CD8-positive, alpha-beta memory T cell (primary cell): ENCODE measurements at regions not wholly inside any gene's neighbourhood (a gene's known extent, or its start where the extent isn't known, plus 50 kb on each side); places are given as distances from the start of the nearest gene placed in this dataset.

Experiments used
- CTCF ChIA-PET: fragments of 350-600 bp; sonication (Branson Sonifier 250); formaldehyde crosslinking; loops from one replicate; lab custom pipeline; 2021; ENCODE audit warnings: antibody characterized with exemption; lab: Charles Lee
- POLR2A ChIA-PET: fragments of 350-600 bp; sonication (Branson Sonifier 250); formaldehyde crosslinking; loops from one replicate; lab custom pipeline; 2021; ENCODE audit warnings: antibody characterized with exemption; lab: Charles Lee
- DNase-seq, 5 donors: peaks; one replicate each; pipeline versions ENCODE4 v3.0.0 to v3.0.0-alpha.2; 2020 to 2022; ENCODE audit warnings: mixed read lengths in 1 of 5
- H3K27ac ChIP-seq: one replicate; pipeline ENCODE4 v1.7.0; 2013; ENCODE audit warnings: low read depth, mild to moderate bottlenecking, low read length, moderate library complexity
- H3K27me3 ChIP-seq: 2 replicates; pipeline ENCODE4 v1.7.0; 2013; ENCODE audit warnings: low read length, mild to moderate bottlenecking; ENCODE audit not compliant: insufficient read depth, poor library complexity, severe bottlenecking
- H3K36me3 ChIP-seq: 2 replicates; pipeline ENCODE4 v1.7.0; 2013; ENCODE audit warnings: mild to moderate bottlenecking, low read length, moderate library complexity; ENCODE audit not compliant: insufficient read depth
- H3K4me1 ChIP-seq: 2 replicates; pipeline ENCODE4 v1.7.0; 2013; ENCODE audit warnings: mild to moderate bottlenecking, low read length, moderate library complexity; ENCODE audit not compliant: insufficient read depth
- H3K4me3 ChIP-seq: 2 replicates; pipeline ENCODE4 v1.7.0; 2013; ENCODE audit warnings: mild to moderate bottlenecking, low read length
- H3K9me3 ChIP-seq: 2 replicates; pipeline ENCODE4 v1.7.0; 2013; ENCODE audit warnings: mild to moderate bottlenecking, low read length
- H3K27ac Mint-ChIP-seq, 8 donors: one replicate each; pipeline ENCODE4 v1.8.0; 2020 to 2021; ENCODE audit warnings: mixed read lengths in 8 of 8, mild to moderate bottlenecking in 6 of 8, inconsistent platforms in 3 of 8, moderate library complexity in 3 of 8
- H3K27me3 Mint-ChIP-seq, 2 donors: one replicate each; pipeline ENCODE4 v1.8.0; 2020 to 2021; ENCODE audit warnings: mixed read lengths in 2 of 2, mild to moderate bottlenecking in 1 of 2, moderate library complexity in 1 of 2
- H3K36me3 Mint-ChIP-seq, 3 donors: one replicate each; pipeline ENCODE4 v1.8.0; 2020 to 2021; ENCODE audit warnings: mixed read lengths in 3 of 3, inconsistent platforms in 1 of 3, mild to moderate bottlenecking in 1 of 3
- H3K4me1 Mint-ChIP-seq, 3 donors: one replicate each; pipeline ENCODE4 v1.8.0; 2020 to 2021; ENCODE audit warnings: mixed read lengths in 3 of 3, inconsistent platforms in 1 of 3, mild to moderate bottlenecking in 1 of 3
- H3K4me3 Mint-ChIP-seq, 7 donors: one replicate each; pipeline ENCODE4 v1.8.0; 2020 to 2021; ENCODE audit warnings: mixed read lengths in 7 of 7, mild to moderate bottlenecking in 6 of 7, moderate library complexity in 4 of 7, inconsistent platforms in 2 of 7
- H3K9me3 Mint-ChIP-seq, 5 donors: one replicate each; pipeline ENCODE4 v1.8.0; 2020 to 2022; ENCODE audit warnings: mixed read lengths in 5 of 5, mild to moderate bottlenecking in 3 of 5, moderate library complexity in 2 of 5, inconsistent platforms in 1 of 5

DNA sequence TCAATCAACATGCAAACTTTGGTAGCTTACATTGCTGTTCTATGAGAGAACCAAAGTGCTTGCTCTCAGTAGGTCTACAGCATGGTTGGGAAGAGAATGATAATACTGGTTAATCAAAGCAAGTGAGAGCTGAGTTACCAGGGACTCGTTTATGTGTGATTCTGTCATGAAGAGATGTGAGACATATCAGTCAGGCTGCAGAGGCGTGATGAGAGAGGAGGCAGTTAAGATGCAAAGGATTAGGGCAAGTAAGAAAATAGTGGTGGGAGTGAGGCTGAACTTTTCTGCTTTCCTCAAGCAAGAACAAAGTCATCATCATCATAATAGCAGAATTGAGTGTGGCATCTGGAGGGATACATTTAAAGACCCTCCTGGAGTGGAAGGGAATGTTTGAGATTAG is 86.5 kb downstream of the RPS12 start:
- no peaks in the 10 kb centered on the region for H3K4me1 Mint-ChIP-seq
- H3K36me3 Mint-ChIP-seq = no peaks in the 10 kb centered on the region
- H3K36me3 ChIP-seq = no peaks in the 10 kb centered on the region
- H3K27me3 Mint-ChIP-seq = peaks cover 3% of the 10 kb centered on the region in 2 donors
- ChIA-PET CTCF (no interaction called here), POLR2A (no interaction called here)
- H3K27ac Mint-ChIP-seq = no peak overlapping the region
- DNase-seq = no peak
- no peaks in the 10 kb centered on the region for H3K9me3 Mint-ChIP-seq
- H3K9me3 ChIP-seq = no peaks in the 10 kb centered on the region
- no peak overlapping the region for H3K4me3 ChIP-seq
- H3K4me1 ChIP-seq = no peaks in the 10 kb centered on the region
- H3K4me3 Mint-ChIP-seq = no peak overlapping the region
- no peaks in the 10 kb centered on the region for H3K27me3 ChIP-seq
- H3K27ac ChIP-seq = no peak overlapping the region

DNA sequence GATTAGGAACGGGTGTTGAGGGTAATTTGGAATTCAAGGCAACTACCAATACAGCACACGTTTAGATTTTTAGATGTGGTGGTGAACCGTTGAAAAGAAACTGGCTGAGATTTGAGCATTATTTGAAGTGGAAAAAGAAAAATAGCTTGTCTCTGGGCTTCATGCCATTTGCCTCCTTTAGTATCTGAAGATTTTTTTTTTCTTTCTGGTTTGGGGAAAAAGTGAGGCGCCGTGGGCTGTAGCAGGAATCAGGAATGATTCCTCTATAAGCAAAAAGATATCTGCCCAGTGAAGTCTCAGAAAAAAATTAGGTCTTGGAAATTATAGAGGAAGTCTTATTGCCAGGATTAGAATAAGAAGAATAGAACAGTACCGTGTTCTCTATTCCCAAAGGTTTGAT is 88.5 kb downstream of the RPS12 start:
- no peak for DNase-seq

DNA sequence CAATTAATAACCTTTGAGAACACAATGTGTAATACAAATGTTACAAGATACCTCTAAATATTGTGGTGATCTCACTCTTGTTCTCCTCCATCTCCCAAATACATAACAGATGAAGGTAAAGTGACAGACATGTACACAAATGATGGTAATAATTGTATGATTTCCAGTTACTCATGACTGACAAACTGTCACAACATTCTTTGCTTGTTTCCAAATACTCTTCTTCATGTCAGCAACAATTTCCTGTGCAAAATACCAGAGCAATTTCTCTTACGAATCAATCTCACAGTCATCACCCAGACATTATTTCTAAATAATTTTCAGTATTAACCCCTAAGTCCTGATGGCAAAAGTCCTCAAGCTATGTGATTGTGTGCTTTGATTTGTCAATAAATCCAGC is 92.9 kb downstream of the RPS12 start:
- no peaks in the 10 kb centered on the region for H3K9me3 Mint-ChIP-seq
- H3K4me3 Mint-ChIP-seq = no peak overlapping the region
- no peaks in the 10 kb centered on the region for H3K4me1 Mint-ChIP-seq
- peaks cover 0 to 10% of the 10 kb centered on the region in 2 donors for H3K27me3 Mint-ChIP-seq
- no peaks in the 10 kb centered on the region for H3K27me3 ChIP-seq
- no peaks in the 10 kb centered on the region for H3K4me1 ChIP-seq
- ChIA-PET POLR2A (no interaction called here), CTCF (no interaction called here)
- DNase-seq = no peak
- H3K9me3 ChIP-seq = no peaks in the 10 kb centered on the region
- H3K36me3 Mint-ChIP-seq = no peaks in the 10 kb centered on the region
- no peak overlapping the region for H3K4me3 ChIP-seq
- H3K36me3 ChIP-seq = no peaks in the 10 kb centered on the region
- no peak overlapping the region for H3K27ac Mint-ChIP-seq
- H3K27ac ChIP-seq = no peak overlapping the region

More for the DNA sequence above, 88.5 kb downstream of the RPS12 start:
- peaks cover 0 to 1% of the 10 kb centered on the region in 2 donors for H3K27me3 Mint-ChIP-seq
- ChIA-PET CTCF (no interaction called here), POLR2A (no interaction called here)
- H3K4me3 Mint-ChIP-seq = no peak overlapping the region
- no peaks in the 10 kb centered on the region for H3K4me1 Mint-ChIP-seq
- H3K27ac Mint-ChIP-seq = no peak overlapping the region
- Histone ChIP-seq H3K36me3 (no peaks in the 10 kb centered on the region), H3K4me1 (no peaks in the 10 kb centered on the region), H3K27me3 (no peaks in the 10 kb centered on the region), H3K9me3 (no peaks in the 10 kb centered on the region), H3K27ac (no peak overlapping the region), H3K4me3 (no peak overlapping the region)
- no peaks in the 10 kb centered on the region for H3K9me3 Mint-ChIP-seq
- no peaks in the 10 kb centered on the region for H3K36me3 Mint-ChIP-seq

DNA sequence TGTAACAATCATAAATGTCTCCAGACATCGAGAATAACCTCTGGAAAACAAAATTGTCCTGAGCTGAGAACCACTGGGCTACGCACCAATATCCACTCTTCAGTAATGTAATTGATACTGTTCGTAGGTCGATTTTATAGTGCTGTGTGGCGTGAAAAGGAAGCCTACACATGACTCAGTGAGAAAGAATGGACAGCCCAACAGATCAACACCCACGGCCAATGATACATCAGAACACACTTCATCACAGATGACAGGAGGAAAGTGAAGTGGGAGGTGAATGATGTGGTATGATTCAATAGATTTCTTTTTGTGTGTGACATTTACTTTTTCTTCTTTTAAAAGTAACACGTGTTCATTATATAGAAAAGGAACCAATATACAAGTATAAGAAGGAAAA is 93.5 kb downstream of the RPS12 start:
- Histone ChIP-seq H3K27ac (no peak overlapping the region), H3K4me3 (no peak overlapping the region), H3K4me1 (no peaks in the 10 kb centered on the region), H3K36me3 (no peaks in the 10 kb centered on the region), H3K27me3 (no peaks in the 10 kb centered on the region), H3K9me3 (no peaks in the 10 kb centered on the region)
- DNase-seq = no peak
- H3K4me3 Mint-ChIP-seq = no peak overlapping the region
- H3K27me3 Mint-ChIP-seq = peaks cover 0 to 10% of the 10 kb centered on the region in 2 donors
- POLR2A ChIA-PET = no interaction called here
- H3K4me1 Mint-ChIP-seq = no peaks in the 10 kb centered on the region
- CTCF ChIA-PET = no interaction called here
- no peaks in the 10 kb centered on the region for H3K9me3 Mint-ChIP-seq
- H3K27ac Mint-ChIP-seq = no peak overlapping the region
- H3K36me3 Mint-ChIP-seq = no peaks in the 10 kb centered on the region

DNA sequence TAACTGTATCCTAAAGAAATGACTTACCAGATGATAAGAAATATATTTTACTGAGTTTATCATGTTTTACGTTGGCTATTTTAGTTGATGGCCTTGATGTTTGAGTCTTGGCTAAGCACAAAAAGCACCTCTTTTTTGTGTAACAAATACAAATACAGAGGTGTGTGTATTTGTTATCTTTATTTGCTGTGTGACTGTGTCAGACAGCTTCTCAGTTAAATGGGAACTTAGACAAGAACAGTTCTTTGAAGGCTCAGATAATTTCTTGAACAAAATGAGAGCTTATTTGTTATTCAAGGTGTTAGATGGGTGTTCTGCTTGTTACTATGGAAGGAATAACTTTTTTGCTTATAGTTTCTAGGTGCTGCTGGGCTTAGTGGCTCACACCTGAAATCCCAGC is 95.4 kb downstream of the RPS12 start:
- H3K27me3 Mint-ChIP-seq = peaks cover 0 to 11% of the 10 kb centered on the region in 2 donors
- H3K4me1 Mint-ChIP-seq = no peaks in the 10 kb centered on the region
- H3K4me3 ChIP-seq = no peak overlapping the region
- H3K4me3 Mint-ChIP-seq = no peak overlapping the region
- no peaks in the 10 kb centered on the region for H3K36me3 ChIP-seq
- H3K9me3 ChIP-seq = no peaks in the 10 kb centered on the region
- no peaks in the 10 kb centered on the region for H3K9me3 Mint-ChIP-seq
- POLR2A ChIA-PET = no interaction called here
- no peaks in the 10 kb centered on the region for H3K4me1 ChIP-seq
- no peaks in the 10 kb centered on the region for H3K27me3 ChIP-seq
- H3K36me3 Mint-ChIP-seq = no peaks in the 10 kb centered on the region
- DNase-seq = no peak
- CTCF ChIA-PET = no interaction called here
- H3K27ac Mint-ChIP-seq = no peak overlapping the region
- no peak overlapping the region for H3K27ac ChIP-seq

DNA sequence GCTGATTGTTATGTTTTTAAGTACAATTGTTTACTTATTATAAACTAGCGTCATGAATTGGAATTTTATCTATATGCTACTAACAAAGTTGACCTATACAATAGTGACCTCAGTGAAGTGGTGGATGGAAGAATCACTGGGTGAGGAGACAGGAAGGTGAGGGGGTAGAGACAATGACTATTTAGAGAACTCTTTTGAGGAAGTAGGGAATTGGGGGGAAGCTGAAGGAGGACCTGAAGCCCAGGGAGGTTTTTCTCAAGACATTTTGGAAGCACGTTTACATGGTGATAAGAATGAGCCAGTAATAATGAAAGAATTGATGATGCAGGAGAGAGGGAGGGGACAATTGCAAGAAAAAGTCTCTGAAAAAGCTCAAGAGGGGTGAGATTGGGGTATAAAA is 96.4 kb downstream of the RPS12 start:
- H3K36me3 Mint-ChIP-seq = no peaks in the 10 kb centered on the region
- DNase-seq = no peak
- H3K27me3 ChIP-seq = no peaks in the 10 kb centered on the region
- H3K9me3 Mint-ChIP-seq = no peaks in the 10 kb centered on the region
- no peaks in the 10 kb centered on the region for H3K36me3 ChIP-seq
- H3K27ac ChIP-seq = no peak overlapping the region
- H3K9me3 ChIP-seq = no peaks in the 10 kb centered on the region
- H3K4me3 ChIP-seq = no peak overlapping the region
- no peaks in the 10 kb centered on the region for H3K4me1 ChIP-seq
- ChIA-PET CTCF (no interaction called here), POLR2A (no interaction called here)
- peaks cover 0 to 19% of the 10 kb centered on the region in 2 donors for H3K27me3 Mint-ChIP-seq
- H3K4me1 Mint-ChIP-seq = no peaks in the 10 kb centered on the region
- no peak overlapping the region for H3K4me3 Mint-ChIP-seq
- H3K27ac Mint-ChIP-seq = no peak overlapping the region

DNA sequence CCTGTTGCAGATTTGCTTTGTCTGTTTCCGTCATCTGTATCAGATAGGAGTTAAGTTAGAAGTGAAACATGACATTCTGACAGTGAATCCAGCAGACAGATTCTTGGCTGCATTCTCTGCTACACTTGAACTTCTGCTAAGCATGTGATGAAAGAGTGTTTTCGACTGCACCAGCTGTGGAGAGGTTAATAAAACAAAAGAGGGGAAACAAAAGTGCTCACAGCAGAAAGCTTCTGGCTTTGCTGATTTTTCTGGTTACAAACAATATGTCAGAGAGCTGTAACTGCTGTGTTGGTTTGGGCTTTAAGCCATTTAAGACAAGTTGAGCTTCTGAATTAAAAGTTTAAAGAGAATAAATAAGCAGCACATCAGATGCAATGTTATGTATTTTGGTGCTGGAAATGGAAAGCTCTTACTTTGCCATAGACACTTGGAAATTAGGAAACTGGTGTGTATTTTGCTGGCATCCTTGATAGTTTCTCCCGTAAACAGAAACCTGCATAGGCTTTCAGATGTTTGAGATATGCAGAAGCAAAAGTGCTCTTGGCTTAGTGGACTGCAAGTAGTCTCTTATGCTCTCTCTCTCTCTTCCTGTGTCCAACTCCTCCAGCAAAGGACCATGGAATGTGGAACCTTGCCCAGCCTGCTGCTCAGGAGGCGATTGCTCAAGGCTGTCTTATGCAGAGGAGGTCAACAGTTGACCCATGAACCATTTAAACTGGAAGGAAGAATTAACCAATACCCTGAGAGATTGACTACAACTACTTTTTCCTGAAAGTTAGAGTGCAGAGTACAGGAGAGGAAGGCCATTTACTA is 104.9 kb downstream of the RPS12 start:
- POLR2A ChIA-PET = no interaction called here
- H3K4me1 ChIP-seq = no peaks in the 10 kb centered on the region
- Mint-ChIP-seq H3K4me3 (no peak overlapping the region), H3K36me3 (no peaks in the 10 kb centered on the region), H3K27ac (no peak overlapping the region), H3K9me3 (no peaks in the 10 kb centered on the region), H3K4me1 (no peaks in the 10 kb centered on the region), H3K27me3 (peaks cover 4 to 33% of the 10 kb centered on the region in 2 donors)
- CTCF ChIA-PET = no interaction called here
- H3K27me3 ChIP-seq = no peaks in the 10 kb centered on the region
- H3K36me3 ChIP-seq = no peaks in the 10 kb centered on the region
- H3K27ac ChIP-seq = no peak overlapping the region
- H3K4me3 ChIP-seq = no peak overlapping the region
- no peak for DNase-seq
- H3K9me3 ChIP-seq = no peaks in the 10 kb centered on the region

DNA sequence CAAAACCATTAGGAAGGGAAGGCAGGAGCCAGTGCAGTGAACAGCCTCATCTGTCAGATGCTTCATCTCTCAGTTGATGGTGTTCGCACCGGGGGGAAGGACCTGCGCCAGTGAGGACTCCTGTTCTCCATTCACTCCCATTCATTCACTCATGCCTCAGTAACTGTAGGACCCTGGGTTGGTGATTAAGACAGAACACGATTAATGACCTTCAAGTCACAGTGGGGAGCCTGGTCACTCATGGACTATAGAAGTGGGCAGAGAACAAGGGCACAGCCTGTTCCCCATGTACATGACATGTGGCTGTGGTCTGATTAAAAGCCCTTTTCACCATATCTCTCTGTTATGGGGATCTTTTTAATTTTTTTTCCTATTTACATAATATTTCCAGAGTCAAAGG is 113.3 kb downstream of the RPS12 start:
- H3K4me3 ChIP-seq = no peak overlapping the region
- H3K27me3 ChIP-seq = no peaks in the 10 kb centered on the region
- Mint-ChIP-seq H3K27me3 (peaks cover 19 to 35% of the 10 kb centered on the region in 2 donors), H3K9me3 (no peaks in the 10 kb centered on the region), H3K4me3 (no peak overlapping the region), H3K4me1 (no peaks in the 10 kb centered on the region), H3K36me3 (no peaks in the 10 kb centered on the region), H3K27ac (no peak overlapping the region)
- CTCF ChIA-PET = no interaction called here
- POLR2A ChIA-PET = no interaction called here
- no peaks in the 10 kb centered on the region for H3K36me3 ChIP-seq
- H3K27ac ChIP-seq = no peak overlapping the region
- H3K9me3 ChIP-seq = no peaks in the 10 kb centered on the region
- no peak for DNase-seq
- no peaks in the 10 kb centered on the region for H3K4me1 ChIP-seq
